Stomach (tissue), 8 donors: ENCODE measurements at regions not wholly inside any gene's neighbourhood (a gene's known extent, or its start where the extent isn't known, plus 50 kb on each side); places are given as distances from the start of the nearest gene placed in this dataset.
A peak's percentile ranks its signal among the peaks of the same experiment; 100 is the strongest.

ENCODE experiments used
- DNase-seq, 2 donors: peaks; one replicate each; pipeline versions ENCODE4 v3.0.0 to v3.0.0-alpha.2; 2013 to 2019
- H3K27ac ChIP-seq, 5 donors: fragments of 200-600 bp in 4 of 5; sonication (generic) in 4 of 5; one replicate each; pipeline ENCODE4 v1.5.1; 2013 to 2019; ENCODE audit warnings: mild to moderate bottlenecking in 1 of 5, moderate library complexity in 1 of 5
- H3K27me3 ChIP-seq, 3 donors: fragments of 200-600 bp; sonication (generic); one replicate each; pipeline ENCODE4 v1.5.1; 2017 to 2019; ENCODE audit warnings: mixed run types in 1 of 3
- H3K36me3 ChIP-seq, 4 donors: fragments of 200-600 bp; sonication (generic); 1 replicate in 3 of 4; 2 replicates in 1 of 4; pipeline ENCODE4 v1.5.1; 2016 to 2019
- H3K4me1 ChIP-seq, 4 donors: fragments of 200-600 bp; sonication (generic); one replicate each; pipeline ENCODE4 v1.5.1; 2016 to 2019
- H3K4me3 ChIP-seq, 4 donors: fragments of 200-600 bp; sonication (generic) in 3 of 4; one replicate each; pipeline ENCODE4 v1.5.1; 2016 to 2019; ENCODE audit warnings: mild to moderate bottlenecking in 1 of 4
- H3K9me3 ChIP-seq, 4 donors: fragments of 200-600 bp; sonication (generic); one replicate each; pipeline ENCODE4 v1.5.1; 2016 to 2019
- EP300 ChIP-seq: sonication (generic); formaldehyde crosslinking; IDR thresholded peaks from one replicate; pipeline ENCODE4 v1.6.1; 2017; ENCODE audit warnings: antibody characterized with exemption
- POLR2A ChIP-seq, 4 donors: fragments of 450-650 bp; IDR thresholded peaks; one replicate each; pipeline ENCODE4 v1.6.1; 2016; ENCODE audit warnings: antibody characterized with exemption in 4 of 4, control low read depth in 2 of 4, mild to moderate bottlenecking in 1 of 4, moderate library complexity in 1 of 4
- POLR2AphosphoS5 ChIP-seq, 3 donors: sonication (generic); formaldehyde crosslinking; IDR thresholded peaks; one replicate each; pipeline ENCODE4 v1.6.1; 2016; ENCODE audit warnings: antibody characterized with exemption in 3 of 3
- WGBS, 5 donors: extraction: QIAGEN DNeasy Blood & Tissue Kit in 3 of 5; methylation state at CpG; one replicate each; pipeline versions ENCODE4 v1.1.5 to v1.1.7; 2013 to 2018; 5-methylcytosine and 5-hydroxymethylcytosine counted together
- intact Hi-C: fragments of 100-400 bp; cut with DNase I; formaldehyde crosslinking; loops from one replicate; pipeline ENCODE4 v1.15.1; 2023; ENCODE audit warnings: low total_unique reads
- TF ChIP-seq, protein P1 (sequence below), 7 experiments: fragments of 450-650 bp in 4 of 7; fragments of 200-600 bp in 3 of 7; sonication (generic) in 3 of 7; IDR thresholded peaks; one replicate each; pipeline ENCODE4 v1.5.1; 2016 to 2019; ENCODE audit warnings: antibody characterized with exemption in 7 of 7, control low read depth in 2 of 7, mild to moderate bottlenecking in 1 of 7
- donor health status: healthy with polysubstance abuse.
- donor health status: Bipolar disorder and iron deficiency.
- donor health status: healthy.

DNA sequence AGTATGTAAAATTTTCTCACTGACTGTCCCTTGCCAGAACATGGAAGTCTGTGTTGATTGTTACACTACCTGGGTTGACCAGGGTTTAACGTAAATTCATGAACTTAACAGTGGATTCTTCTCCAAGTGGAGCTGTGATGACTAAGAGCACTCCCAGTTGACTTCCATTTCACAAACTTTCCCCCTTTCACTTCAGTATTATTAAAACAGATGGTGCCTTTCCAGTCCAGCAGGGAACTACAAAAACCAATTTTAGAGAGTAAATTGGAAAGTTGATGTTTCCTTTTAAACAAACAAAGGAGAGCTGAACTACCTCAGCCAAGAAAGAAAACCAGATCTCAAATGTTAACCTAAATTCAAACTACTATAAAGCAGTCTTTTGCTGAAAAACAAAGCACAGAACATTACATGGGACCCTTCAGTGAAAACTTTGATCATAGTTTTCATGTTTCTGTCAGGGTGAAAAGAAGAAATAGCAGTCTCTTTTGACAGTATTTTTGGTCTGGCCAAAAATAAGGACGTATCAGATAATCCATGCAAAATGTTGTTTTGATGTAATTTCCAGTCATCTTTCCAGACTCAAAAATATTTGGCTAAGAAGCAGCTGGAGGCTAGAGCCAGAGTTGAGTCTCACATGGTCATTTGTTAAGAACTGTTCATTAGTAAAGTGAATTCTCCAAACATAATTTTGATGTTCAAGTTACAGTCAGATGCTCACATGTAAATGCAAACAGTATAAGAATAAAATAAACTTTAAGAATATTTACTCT lies 479.9 kb upstream of the AKR1E2 start:
- Histone ChIP-seq H3K9me3 (no peaks in the 10 kb centered on the region), H3K27me3 (no peaks in the 10 kb centered on the region), H3K4me3 (no peak overlapping the region), H3K27ac (peak overlapping the region in 4 of 5 donors; percentile 46 to 70 (median 61)), H3K4me1 (peaks cover 0 to 26% (median 7%) of the 10 kb centered on the region in 4 donors), H3K36me3 (no peaks in the 10 kb centered on the region)
- WGBS, 5 donors, result 52 to 80% (median 65%) methylated on average over 2 of the region's 2 CpGs
- intact Hi-C loops, result no loop called here
- TF ChIP-seq POLR2AphosphoS5 (IDR thresholded peaks at IDR 0.05) (no peak), POLR2A (IDR thresholded peaks at IDR 0.05) (no peak), EP300 (no peak)
- TF ChIP-seq, protein P1, sequence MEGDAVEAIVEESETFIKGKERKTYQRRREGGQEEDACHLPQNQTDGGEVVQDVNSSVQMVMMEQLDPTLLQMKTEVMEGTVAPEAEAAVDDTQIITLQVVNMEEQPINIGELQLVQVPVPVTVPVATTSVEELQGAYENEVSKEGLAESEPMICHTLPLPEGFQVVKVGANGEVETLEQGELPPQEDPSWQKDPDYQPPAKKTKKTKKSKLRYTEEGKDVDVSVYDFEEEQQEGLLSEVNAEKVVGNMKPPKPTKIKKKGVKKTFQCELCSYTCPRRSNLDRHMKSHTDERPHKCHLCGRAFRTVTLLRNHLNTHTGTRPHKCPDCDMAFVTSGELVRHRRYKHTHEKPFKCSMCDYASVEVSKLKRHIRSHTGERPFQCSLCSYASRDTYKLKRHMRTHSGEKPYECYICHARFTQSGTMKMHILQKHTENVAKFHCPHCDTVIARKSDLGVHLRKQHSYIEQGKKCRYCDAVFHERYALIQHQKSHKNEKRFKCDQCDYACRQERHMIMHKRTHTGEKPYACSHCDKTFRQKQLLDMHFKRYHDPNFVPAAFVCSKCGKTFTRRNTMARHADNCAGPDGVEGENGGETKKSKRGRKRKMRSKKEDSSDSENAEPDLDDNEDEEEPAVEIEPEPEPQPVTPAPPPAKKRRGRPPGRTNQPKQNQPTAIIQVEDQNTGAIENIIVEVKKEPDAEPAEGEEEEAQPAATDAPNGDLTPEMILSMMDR (IDR thresholded peaks at IDR 0.05), result no peak
- DNase-seq, result peak in 1 of 2 donors; percentile 53

DNA sequence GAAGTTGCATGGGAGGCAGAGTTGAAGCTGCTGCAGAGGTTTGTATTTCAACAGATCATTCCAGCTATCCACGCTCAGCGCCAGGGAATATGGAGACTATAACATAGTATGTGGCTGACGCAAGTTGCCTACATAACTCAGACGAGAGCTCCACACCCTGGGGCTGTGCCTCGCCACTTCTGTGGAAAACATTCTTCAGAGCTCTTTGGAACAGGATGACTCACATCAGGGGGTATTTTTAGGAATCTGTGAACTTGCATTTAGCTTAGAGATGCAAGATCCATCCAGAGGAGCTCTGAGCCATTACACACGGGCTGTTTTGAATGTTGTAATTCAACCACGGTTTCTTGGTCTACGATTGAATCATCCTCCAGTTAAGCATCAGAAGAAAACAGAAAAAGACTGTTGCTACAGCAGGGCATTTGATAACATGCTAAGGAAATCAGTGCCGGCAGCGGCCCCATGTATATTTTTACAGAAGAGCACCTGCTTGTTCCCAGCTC lies 481.5 kb upstream of the AKR1E2 start:
- Histone ChIP-seq H3K9me3 (no peaks in the 10 kb centered on the region), H3K4me1 (peaks cover 0 to 26% (median 7%) of the 10 kb centered on the region in 4 donors), H3K27ac (peak overlapping the region in 4 of 5 donors; percentile 46 to 70 (median 64)), H3K27me3 (no peaks in the 10 kb centered on the region), H3K4me3 (no peak overlapping the region), H3K36me3 (no peaks in the 10 kb centered on the region)
- 60 to 74% (median 72%) methylated on average over 10 of the region's 10 CpGs for WGBS, 5 donors
- intact Hi-C loops, result no loop called here
- TF ChIP-seq, protein P1 (IDR thresholded peaks at IDR 0.05), result no peak
- TF ChIP-seq POLR2AphosphoS5 (IDR thresholded peaks at IDR 0.05) (peak; percentile 32 to 73 (median 66)), EP300 (peak; percentile 44), POLR2A (IDR thresholded peaks at IDR 0.05) (no peak)
- DNase-seq, result peak in 1 of 2 donors; percentile 81

DNA sequence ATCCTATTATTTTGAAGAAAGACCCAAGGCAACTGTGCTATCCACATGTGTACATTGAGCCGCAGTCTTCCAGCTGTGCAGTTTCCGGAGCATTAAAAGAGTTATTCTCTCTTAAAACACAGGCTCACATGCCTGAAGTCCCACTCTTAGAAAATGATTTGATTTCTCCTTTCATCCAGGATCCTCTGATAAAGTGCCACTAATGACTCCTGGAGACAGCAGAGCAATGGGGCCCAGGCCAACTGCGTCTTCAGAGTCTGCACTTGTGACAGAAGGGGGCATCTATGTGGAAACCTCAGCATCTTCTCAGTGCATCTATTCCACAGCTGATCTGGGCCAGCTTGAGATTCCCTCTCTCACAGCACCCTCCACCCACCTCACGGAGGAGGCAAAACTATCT lies 482.1 kb upstream of the AKR1E2 start:
- DNase-seq, result peak in 1 of 2 donors; percentile 22
- H3K27me3 ChIP-seq, result no peaks in the 10 kb centered on the region
- no peaks in the 10 kb centered on the region for H3K36me3 ChIP-seq
- peak overlapping the region in 3 of 5 donors; percentile 59 to 70 (median 68) for H3K27ac ChIP-seq
- intact Hi-C loops, result no loop called here
- H3K4me1 ChIP-seq, result peaks cover 0 to 26% (median 7%) of the 10 kb centered on the region in 4 donors
- no peak overlapping the region for H3K4me3 ChIP-seq
- WGBS, 5 donors, result 90 to 98% (median 93%) methylated on average over 4 of the region's 4 CpGs
- TF ChIP-seq POLR2AphosphoS5 (IDR thresholded peaks at IDR 0.05) (no peak), EP300 (no peak), POLR2A (IDR thresholded peaks at IDR 0.05) (no peak)
- TF ChIP-seq, protein P1 (IDR thresholded peaks at IDR 0.05), result no peak
- H3K9me3 ChIP-seq, result no peaks in the 10 kb centered on the region

DNA sequence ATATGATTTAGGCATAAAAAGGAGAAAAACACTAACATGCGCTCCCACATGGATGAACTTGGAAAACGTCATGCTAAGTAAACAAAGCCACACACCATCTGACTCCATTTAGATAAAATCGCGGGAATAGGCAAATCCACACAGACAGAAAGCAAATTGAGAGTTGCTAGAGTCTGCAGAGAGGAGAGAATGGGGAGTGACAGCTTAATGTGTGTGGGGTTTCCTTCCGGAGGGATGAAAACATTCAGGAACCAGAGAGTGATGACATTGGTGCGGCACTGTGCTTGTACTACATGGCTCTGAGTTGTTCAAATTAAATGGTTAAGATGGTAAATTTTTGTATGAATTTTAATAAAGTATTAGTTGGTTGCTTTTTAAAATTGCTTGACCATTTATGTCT lies 482.9 kb upstream of the AKR1E2 start:
- intact Hi-C loops, result no loop called here
- H3K36me3 ChIP-seq, result no peaks in the 10 kb centered on the region
- H3K27ac ChIP-seq, result no peak overlapping the region
- no peak for DNase-seq
- no peaks in the 10 kb centered on the region for H3K27me3 ChIP-seq
- H3K4me1 ChIP-seq, result peaks cover 0 to 26% (median 7%) of the 10 kb centered on the region in 4 donors
- no peaks in the 10 kb centered on the region for H3K9me3 ChIP-seq
- 73 to 79% (median 74%) methylated on average over 6 of the region's 6 CpGs for WGBS, 5 donors
- no peak overlapping the region for H3K4me3 ChIP-seq
- TF ChIP-seq POLR2AphosphoS5 (IDR thresholded peaks at IDR 0.05) (no peak), EP300 (no peak), POLR2A (IDR thresholded peaks at IDR 0.05) (no peak)
- TF ChIP-seq, protein P1 (IDR thresholded peaks at IDR 0.05), result no peak
